Astrocyte (in vitro differentiated cells and primary cell): ENCODE measurements at regions not wholly inside any gene's neighbourhood (a gene's known extent, or its start where the extent isn't known, plus 50 kb on each side); places are given as distances from the start of the nearest gene placed in this dataset.

Source experiments
- DNase-seq: peaks from one replicate; pipeline ENCODE4 v3.0.0-alpha.2; 2010; ENCODE audit warnings: low read depth
- FAIRE-seq: peaks from 2 replicates; lab custom pipeline; 2011; peaks lifted over from hg19 to GRCh38; lab: Jason Lieb, UNC
- H2AFZ ChIP-seq: 2 replicates; pipeline ENCODE4 v1.6.0; 2012; ENCODE audit warnings: low read depth, low read length, inconsistent platforms
- H3K27ac ChIP-seq: 2 replicates; pipeline ENCODE4 v1.5.1; 2011; ENCODE audit warnings: low read depth, low read length, inconsistent platforms
- H3K27me3 ChIP-seq: 2 replicates; pipeline ENCODE4 v1.6.0; 2011; ENCODE audit warnings: low read length, inconsistent platforms; ENCODE audit not compliant: insufficient read depth
- H3K36me3 ChIP-seq: 2 replicates; pipeline ENCODE4 v1.5.1; 2011; ENCODE audit warnings: low read length, inconsistent platforms; ENCODE audit not compliant: insufficient read depth
- H3K4me1 ChIP-seq: 2 replicates; pipeline ENCODE4 v1.5.1; 2011; ENCODE audit warnings: low read length, inconsistent platforms; ENCODE audit not compliant: insufficient read depth
- H3K4me2 ChIP-seq: 2 replicates; pipeline ENCODE4 v1.6.0; 2012; ENCODE audit warnings: low read length, inconsistent platforms
- H3K4me3 ChIP-seq: 2 replicates; pipeline ENCODE4 v1.5.1; 2011; ENCODE audit warnings: low read depth, mild to moderate bottlenecking, low read length, inconsistent platforms; ENCODE audit not compliant: insufficient read depth
- H3K79me2 ChIP-seq: 2 replicates; pipeline ENCODE4 v1.6.0; 2012; ENCODE audit warnings: mild to moderate bottlenecking, low read length, inconsistent platforms; ENCODE audit not compliant: insufficient read depth
- H3K9ac ChIP-seq: 2 replicates; pipeline ENCODE4 v1.6.0; 2012; ENCODE audit warnings: mild to moderate bottlenecking, low read length, inconsistent platforms
- H3K9me3 ChIP-seq: 2 replicates; pipeline ENCODE4 v1.5.1; 2012; ENCODE audit warnings: low read depth, mild to moderate bottlenecking, low read length, inconsistent platforms; ENCODE audit not compliant: insufficient read depth
- H4K20me1 ChIP-seq: 2 replicates; pipeline ENCODE4 v1.6.0; 2012; ENCODE audit warnings: low read length, inconsistent platforms; ENCODE audit not compliant: insufficient read depth
- H3K27ac Mint-ChIP-seq: one replicate; pipeline ENCODE4 v1.8.0; 2021; ENCODE audit warnings: mild to moderate bottlenecking, mixed read lengths; ENCODE audit not compliant: unreplicated experiment
- H3K27me3 Mint-ChIP-seq: one replicate; pipeline ENCODE4 v1.8.0; 2021; ENCODE audit warnings: low read depth, mixed read lengths; ENCODE audit not compliant: unreplicated experiment
- H3K36me3 Mint-ChIP-seq: one replicate; pipeline ENCODE4 v1.8.0; 2021; ENCODE audit warnings: low read depth, mixed read lengths; ENCODE audit not compliant: unreplicated experiment
- H3K4me1 Mint-ChIP-seq: one replicate; pipeline ENCODE4 v1.8.0; 2021; ENCODE audit warnings: low read depth, mixed read lengths; ENCODE audit not compliant: unreplicated experiment
- H3K4me3 Mint-ChIP-seq: one replicate; pipeline ENCODE4 v1.8.0; 2021; ENCODE audit warnings: mild to moderate bottlenecking, moderate library complexity, mixed read lengths; ENCODE audit not compliant: unreplicated experiment
- H3K9me3 Mint-ChIP-seq: one replicate; pipeline ENCODE4 v1.8.0; 2021; ENCODE audit warnings: mild to moderate bottlenecking, mixed read lengths; ENCODE audit not compliant: unreplicated experiment
- CTCF ChIP-seq: IDR thresholded peaks from 2 replicates; pipeline ENCODE4 v1.5.1; 2011; ENCODE audit warnings: low read depth, mild to moderate bottlenecking, inconsistent platforms, low read length, moderate library complexity; ENCODE audit not compliant: insufficient read depth
- EZH2 ChIP-seq: IDR thresholded peaks from 2 replicates; pipeline ENCODE4 v1.6.1; 2012; ENCODE audit warnings: mild to moderate bottlenecking, low read length, inconsistent platforms; ENCODE audit not compliant: insufficient read depth

- Mint-ChIP-seq H3K9me3 (no peaks in the 10 kb centered on the region), H3K4me3 (no peak overlapping the region), H3K36me3 (no peaks in the 10 kb centered on the region), H3K27me3 (peaks cover 32% of the 10 kb centered on the region), H3K27ac (no peak overlapping the region), H3K4me1 (no peaks in the 10 kb centered on the region)
- H3K27me3 ChIP-seq, result no peaks in the 10 kb centered on the region
- no peaks in the 10 kb centered on the region for H3K79me2 ChIP-seq
- H3K4me2 ChIP-seq, result no peak overlapping the region
- no peaks in the 10 kb centered on the region for H3K36me3 ChIP-seq
- no peaks in the 10 kb centered on the region for H4K20me1 ChIP-seq
- TF ChIP-seq CTCF (no peak), EZH2 (no peak)
- H3K9ac ChIP-seq, result no peak overlapping the region
- no peak overlapping the region for H2AFZ ChIP-seq
- FAIRE-seq (no peak), DNase-seq (no peak)
- H3K27ac ChIP-seq, result no peak overlapping the region
- no peaks in the 10 kb centered on the region for H3K4me1 ChIP-seq
- no peak overlapping the region for H3K4me3 ChIP-seq
- peaks cover 6% of the 10 kb centered on the region for H3K9me3 ChIP-seq
Observed at GRCh38 chr22:48307931-48308330, 1519.7 kb downstream of the BRD1 start.

GRCh38 chr22:48306785-48307510 is 1520.7 kb downstream of the BRD1 start:
- Histone ChIP-seq H3K27ac (no peak overlapping the region), H3K27me3 (no peaks in the 10 kb centered on the region), H3K36me3 (no peaks in the 10 kb centered on the region), H4K20me1 (no peaks in the 10 kb centered on the region), H3K4me3 (no peak overlapping the region), H3K4me2 (no peak overlapping the region), H3K9ac (no peak overlapping the region), H3K79me2 (no peaks in the 10 kb centered on the region), H3K4me1 (no peaks in the 10 kb centered on the region), H3K9me3 (peaks cover 3% of the 10 kb centered on the region), H2AFZ (no peak overlapping the region)
- Mint-ChIP-seq H3K36me3 (no peaks in the 10 kb centered on the region), H3K27me3 (peaks cover 41% of the 10 kb centered on the region), H3K4me3 (no peak overlapping the region), H3K4me1 (no peaks in the 10 kb centered on the region), H3K27ac (no peak overlapping the region), H3K9me3 (no peaks in the 10 kb centered on the region)
- TF ChIP-seq CTCF (no peak), EZH2 (no peak)
- DNase-seq, result no peak
- no peak for FAIRE-seq

GRCh38 chr22:48306284-48306683 is 1521.4 kb downstream of the BRD1 start:
- Histone ChIP-seq H3K9me3 (peaks cover 3% of the 10 kb centered on the region), H3K27me3 (no peaks in the 10 kb centered on the region), H4K20me1 (no peaks in the 10 kb centered on the region), H3K27ac (no peak overlapping the region), H3K4me1 (no peaks in the 10 kb centered on the region), H2AFZ (no peak overlapping the region), H3K79me2 (no peaks in the 10 kb centered on the region), H3K9ac (no peak overlapping the region), H3K4me2 (no peak overlapping the region), H3K36me3 (no peaks in the 10 kb centered on the region), H3K4me3 (no peak overlapping the region)
- no peak overlapping the region for H3K27ac Mint-ChIP-seq
- peaks cover 48% of the 10 kb centered on the region for H3K27me3 Mint-ChIP-seq
- DNase-seq (no peak), FAIRE-seq (no peak)
- H3K36me3 Mint-ChIP-seq, result no peaks in the 10 kb centered on the region
- no peak for TF ChIP-seq CTCF
- TF ChIP-seq EZH2, result no peak
- no peak overlapping the region for H3K4me3 Mint-ChIP-seq
- no peaks in the 10 kb centered on the region for H3K9me3 Mint-ChIP-seq
- H3K4me1 Mint-ChIP-seq, result no peaks in the 10 kb centered on the region
